A549 (cell line): ENCODE measurements at regions not wholly inside any gene's neighbourhood (a gene's known extent, or its start where the extent isn't known, plus 50 kb on each side); places are given as distances from the start of the nearest gene placed in this dataset.

Experiments
- ATAC-seq, 2 experiments: fragments of 200-7000 bp in 1 of 2; fragments of >200 bp in 1 of 2; cut with Nextera tagmentation in 1 of 2; cut with Tn5 transposase in 1 of 2; 3 replicates each; pipeline versions ENCODE4 v1.8.0 to v1.9.1; 2018 to 2020; ENCODE audit warnings: mild to moderate bottlenecking in 1 of 2, moderate library complexity in 1 of 2
- CTCF ChIA-PET: fragments of 300-600 bp; sonication (Branson Sonifier 250); formaldehyde crosslinking; extraction: SDS; loops from one replicate; lab custom pipeline; 2021; ENCODE audit warnings: antibody characterized with exemption, inconsistent platforms; lab: Yijun Ruan, JAX
- POLR2A ChIA-PET: fragments of 350-600 bp; formaldehyde crosslinking; extraction: SDS; loops from one replicate; lab custom pipeline; 2021; ENCODE audit warnings: antibody characterized with exemption, inconsistent platforms; lab: Yijun Ruan, JAX
- DNase-seq, 2 experiments: peaks; one replicate each; pipeline versions ENCODE4 v3.0.0 to v3.0.0-alpha.2; 2011 to 2016; ENCODE audit warnings: low read depth in 1 of 2, low spot score in 1 of 2
- FAIRE-seq: peaks from 2 replicates; lab custom pipeline; 2011; peaks lifted over from hg19 to GRCh38; lab: Jason Lieb, UNC
- H3K27ac ChIP-seq, 2 experiments: fragments of >200 bp; sonication (Bioruptor Twin); formaldehyde crosslinking; 3 replicates each; pipeline ENCODE4 v1.5.1; 2016 to 2017
- H3K4me1 ChIP-seq: fragments of >200 bp; sonication (Bioruptor Twin); formaldehyde crosslinking; 3 replicates; pipeline ENCODE4 v1.6.1; 2016
- H3K4me2 ChIP-seq: fragments of >200 bp; sonication (Bioruptor Twin); formaldehyde crosslinking; 3 replicates; pipeline ENCODE4 v1.6.1; 2016
- H3K4me3 ChIP-seq: fragments of >200 bp; sonication (Bioruptor Twin); formaldehyde crosslinking; 3 replicates; pipeline ENCODE4 v1.5.1; 2016
- H3K9me3 ChIP-seq: fragments of >200 bp; sonication (Bioruptor Twin); formaldehyde crosslinking; 3 replicates; pipeline ENCODE4 v1.6.1; 2016
- BHLHE40 ChIP-seq: IDR thresholded peaks from 2 replicates; pipeline ENCODE4 v1.6.1; 2012; ENCODE audit warnings: low read depth, low read length, inconsistent platforms
- CBX2 ChIP-seq: fragments of 200-600 bp; sonication (generic); IDR thresholded peaks from 2 replicates; pipeline ENCODE4 v1.6.1; 2016; ENCODE audit warnings: low read depth, mild to moderate bottlenecking, borderline replicate concordance
- CEBPB ChIP-seq, 2 experiments: fragments of >200 bp in 1 of 2; sonication (Bioruptor Twin) in 1 of 2; formaldehyde crosslinking in 1 of 2; IDR thresholded peaks; 2 replicates each; pipeline ENCODE4 v1.6.1; 2012 to 2016
- CHD2 ChIP-seq: fragments of 150-350 bp; IDR thresholded peaks from 2 replicates; pipeline ENCODE4 v1.6.1; 2014; ENCODE audit warnings: low read length; ENCODE audit not compliant: partially characterized antibody
- EHMT2 ChIP-seq: fragments of 200-600 bp; sonication (generic); IDR thresholded peaks from 2 replicates; pipeline ENCODE4 v1.6.1; 2016; ENCODE audit warnings: antibody characterized with exemption, low read depth, mild to moderate bottlenecking, moderate library complexity
- ELK1 ChIP-seq: fragments of 150-350 bp; IDR thresholded peaks from 2 replicates; pipeline ENCODE4 v1.6.1; 2014; ENCODE audit warnings: low read depth, mild to moderate bottlenecking, low read length
- FOSB ChIP-seq: fragments of 250-450 bp; sonication (Bioruptor Pico); IDR thresholded peaks from 2 replicates; pipeline ENCODE4 v1.5.0; 2020; ENCODE audit warnings: mild to moderate bottlenecking, moderate library complexity
- FOXS1 ChIP-seq: fragments of 250-450 bp; sonication (Bioruptor Pico); IDR thresholded peaks from 2 replicates; pipeline ENCODE4 v1.5.0; 2020; ENCODE audit warnings: mild to moderate bottlenecking, moderate library complexity
- HMGXB4 ChIP-seq: fragments of 250-450 bp; sonication (Bioruptor Pico); IDR thresholded peaks from 2 replicates; pipeline ENCODE4 v1.5.0; 2021; ENCODE audit warnings: mild to moderate bottlenecking, moderate library complexity, borderline replicate concordance
- HOXB5 ChIP-seq: fragments of 250-450 bp; sonication (Bioruptor Pico); IDR thresholded peaks from 2 replicates; pipeline ENCODE4 v1.5.0; 2020; ENCODE audit warnings: mild to moderate bottlenecking, moderate library complexity
- JUN ChIP-seq, 2 experiments: fragments of >200 bp; sonication (Bioruptor Twin); formaldehyde crosslinking; IDR thresholded peaks; 2 replicates in 1 of 2; 3 replicates in 1 of 2; pipeline ENCODE4 v1.6.1; 2016 to 2017
- MAFK ChIP-seq: fragments of 450-650 bp; IDR thresholded peaks from 2 replicates; pipeline ENCODE4 v1.6.1; 2014; ENCODE audit not compliant: partially characterized antibody
- MYC ChIP-seq: IDR thresholded peaks from 2 replicates; pipeline ENCODE4 v1.6.1; 2012; ENCODE audit warnings: mild to moderate bottlenecking, inconsistent platforms, low read length, improper control_type of control experiment, borderline replicate concordance
- NR3C1 ChIP-seq: fragments of >200 bp; sonication (Bioruptor Twin); formaldehyde crosslinking; IDR thresholded peaks from 3 replicates; pipeline ENCODE4 v1.6.1; 2017
- POLR2A ChIP-seq: IDR thresholded peaks from 2 replicates; pipeline ENCODE4 v1.6.1; 2012; ENCODE audit warnings: mild to moderate bottlenecking, low read length
- POLR2AphosphoS2 ChIP-seq: conservative IDR thresholded peaks from 2 replicates; pipeline ENCODE4 v1.6.1; 2012; ENCODE audit warnings: low read length, improper control_type of control experiment, inconsistent platforms
- RFX5 ChIP-seq: fragments of 450-650 bp; IDR thresholded peaks from 2 replicates; pipeline ENCODE4 v1.7.1; 2014; ENCODE audit warnings: antibody characterized with exemption, mild to moderate bottlenecking, moderate library complexity
- RNF2 ChIP-seq: fragments of 200-600 bp; sonication (generic); IDR thresholded peaks from 2 replicates; pipeline ENCODE4 v1.6.1; 2016; ENCODE audit warnings: low read depth, mild to moderate bottlenecking, antibody characterized with exemption, moderate library complexity, borderline replicate concordance
- SREBF2 ChIP-seq: fragments of 450-650 bp; IDR thresholded peaks from 2 replicates; pipeline ENCODE4 v1.6.1; 2014; ENCODE audit warnings: mild to moderate bottlenecking, moderate library complexity
- TFCP2L1 ChIP-seq: fragments of 250-450 bp; sonication (Bioruptor Pico); IDR thresholded peaks from 2 replicates; pipeline ENCODE4 v1.5.0; 2021; ENCODE audit warnings: mild to moderate bottlenecking
- USF2 ChIP-seq: fragments of 450-650 bp; IDR thresholded peaks from 2 replicates; pipeline ENCODE4 v1.6.1; 2014; ENCODE audit warnings: antibody characterized with exemption
- ZC3H11A ChIP-seq: fragments of 450-650 bp; IDR thresholded peaks from 2 replicates; pipeline ENCODE4 v1.6.1; 2014; ENCODE audit warnings: antibody characterized with exemption, mild to moderate bottlenecking
- ZSCAN20 ChIP-seq: fragments of 250-450 bp; sonication (Bioruptor Pico); IDR thresholded peaks from 2 replicates; pipeline ENCODE4 v1.8.0; 2022; ENCODE audit warnings: mild to moderate bottlenecking, moderate library complexity
- WGBS: methylation state at CpG from one replicate; pipeline ENCODE4 v1.1.6; 2017; ENCODE audit errors: missing lambda C conversion rate; 5-methylcytosine and 5-hydroxymethylcytosine counted together

- no peak for ATAC-seq
Measured at GRCh38 chr1:87958716-87959115, 630.0 kb downstream of the LMO4 start.

GRCh38 chr1:87959236-87959635, 630.6 kb downstream of the LMO4 start:
- DNase-seq, result no peak
- no peak overlapping the region for H3K4me3 ChIP-seq
- peaks cover 17% of the 10 kb centered on the region for H3K4me1 ChIP-seq
- H3K27ac ChIP-seq, result no peak overlapping the region
- TF ChIP-seq JUN (IDR thresholded peaks at IDR 0.05) (no peak), MYC (no peak), POLR2AphosphoS2 (no peak), BHLHE40 (no peak), FOXS1 (CRISPR knock-in tag) (no peak), RFX5 (no peak), ELK1 (no peak), CEBPB (IDR thresholded peaks at IDR 0.05) (no peak), HOXB5 (CRISPR knock-in tag) (no peak), ZSCAN20 (CRISPR knock-in tag) (no peak), HMGXB4 (CRISPR knock-in tag) (no peak), CHD2 (no peak), RNF2 (no peak), CBX2 (no peak), TFCP2L1 (no peak), MAFK (no peak), FOSB (no peak), ZC3H11A (no peak)
- 92% methylated on average over 4 of the region's 4 CpGs for WGBS
- ChIA-PET CTCF (no interaction called here), POLR2A (no interaction called here)
- FAIRE-seq, result no peak
- peaks cover 4% of the 10 kb centered on the region; the same call in 1 of the 3 replicates for H3K9me3 ChIP-seq
- ATAC-seq, result no peak
- no peak overlapping the region for H3K4me2 ChIP-seq

More at GRCh38 chr1:87958716-87959115, 630.0 kb downstream of the LMO4 start:
- FAIRE-seq (no peak), DNase-seq (no peak)
- ChIA-PET POLR2A (no interaction called here), CTCF (no interaction called here)
- peaks cover 4% of the 10 kb centered on the region; the same call in 1 of the 3 replicates for H3K9me3 ChIP-seq
- H3K4me1 ChIP-seq, result peaks cover 17% of the 10 kb centered on the region
- no peak for TF ChIP-seq FOSB
- TF ChIP-seq HOXB5 (CRISPR knock-in tag), result no peak
- TF ChIP-seq POLR2A, result no peak
- TF ChIP-seq NR3C1, result no peak
- no peak for TF ChIP-seq USF2
- TF ChIP-seq SREBF2, result no peak
- no peak overlapping the region for H3K4me2 ChIP-seq
- no peak overlapping the region; a peak in 1 of 6 replicates for H3K27ac ChIP-seq
- no peak overlapping the region for H3K4me3 ChIP-seq
- 87% methylated on average over 1 of the region's 1 CpG for WGBS

- H3K4me3 ChIP-seq, result no peak overlapping the region
- H3K4me2 ChIP-seq, result no peak overlapping the region
- no peak for FAIRE-seq
- peaks cover 4% of the 10 kb centered on the region; the same call in 1 of the 3 replicates for H3K9me3 ChIP-seq
- POLR2A ChIA-PET, result no interaction called here
- DNase-seq, result no peak
- CTCF ChIA-PET, result no interaction called here
- ATAC-seq, result no peak
- TF ChIP-seq MAFK (peak; percentile 12), EHMT2 (no peak)
- no peak overlapping the region for H3K27ac ChIP-seq
- H3K4me1 ChIP-seq, result no peaks in the 10 kb centered on the region
Measured at GRCh38 chr1:87961992-87962391, 633.3 kb downstream of the LMO4 start.
